ENCODE measurements at regions not wholly inside any gene's neighbourhood (a gene's known extent, or its start where the extent isn't known, plus 50 kb on each side); places are given as distances from the start of the nearest gene placed in this dataset.

- no peaks in the 10 kb centered on the region for H3K9me3 ChIP-seq
- H3K4me3 ChIP-seq, result no peak overlapping the region
- ATAC-seq (ENCODE audit: low FRiP score in 2 of 2) (no peak), DNase-seq (no peak)
- H3K36me3 ChIP-seq, result no peaks in the 10 kb centered on the region
- TF ChIP-seq POLR2AphosphoS5 (IDR thresholded peaks at IDR 0.05) (no peak), EP300 (IDR thresholded peaks at IDR 0.05) (no peak), POLR2A (IDR thresholded peaks at IDR 0.05) (no peak)
- TF ChIP-seq, protein P1, sequence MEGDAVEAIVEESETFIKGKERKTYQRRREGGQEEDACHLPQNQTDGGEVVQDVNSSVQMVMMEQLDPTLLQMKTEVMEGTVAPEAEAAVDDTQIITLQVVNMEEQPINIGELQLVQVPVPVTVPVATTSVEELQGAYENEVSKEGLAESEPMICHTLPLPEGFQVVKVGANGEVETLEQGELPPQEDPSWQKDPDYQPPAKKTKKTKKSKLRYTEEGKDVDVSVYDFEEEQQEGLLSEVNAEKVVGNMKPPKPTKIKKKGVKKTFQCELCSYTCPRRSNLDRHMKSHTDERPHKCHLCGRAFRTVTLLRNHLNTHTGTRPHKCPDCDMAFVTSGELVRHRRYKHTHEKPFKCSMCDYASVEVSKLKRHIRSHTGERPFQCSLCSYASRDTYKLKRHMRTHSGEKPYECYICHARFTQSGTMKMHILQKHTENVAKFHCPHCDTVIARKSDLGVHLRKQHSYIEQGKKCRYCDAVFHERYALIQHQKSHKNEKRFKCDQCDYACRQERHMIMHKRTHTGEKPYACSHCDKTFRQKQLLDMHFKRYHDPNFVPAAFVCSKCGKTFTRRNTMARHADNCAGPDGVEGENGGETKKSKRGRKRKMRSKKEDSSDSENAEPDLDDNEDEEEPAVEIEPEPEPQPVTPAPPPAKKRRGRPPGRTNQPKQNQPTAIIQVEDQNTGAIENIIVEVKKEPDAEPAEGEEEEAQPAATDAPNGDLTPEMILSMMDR (IDR thresholded peaks at IDR 0.05), result no peak
- H3K27ac ChIP-seq, result no peak overlapping the region
- WGBS, 2 donors, result 85 to 91% methylated on average over 1 of the region's 1 CpG
- no peaks in the 10 kb centered on the region for H3K27me3 ChIP-seq
- peaks cover 0 to 5% (median 1%) of the 10 kb centered on the region in 4 donors for H3K4me1 ChIP-seq
Observed at GRCh38 chr14:85418721-85419120, 111.2 kb upstream of the FLRT2 start.

DNA sequence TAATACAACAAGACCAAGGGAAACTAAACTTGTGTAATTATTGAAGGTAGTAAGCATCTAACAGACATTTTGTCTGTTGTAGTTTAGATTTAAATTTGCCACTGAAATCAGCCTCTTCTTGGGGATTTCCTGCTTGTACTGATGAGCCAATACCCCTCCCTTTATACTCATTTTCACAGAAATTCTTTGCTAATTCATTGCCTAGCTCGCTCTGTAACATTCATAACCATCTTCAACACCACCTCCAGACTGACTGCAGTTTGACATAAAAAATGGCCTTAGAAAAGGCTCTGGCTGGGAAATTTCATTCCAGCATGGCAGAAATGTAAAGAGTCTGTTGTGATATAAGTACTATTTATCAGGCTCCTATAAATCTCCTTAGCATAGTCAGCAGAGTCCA is 109.7 kb upstream of the FLRT2 start:
- TF ChIP-seq, protein P1 (IDR thresholded peaks at IDR 0.05), result no peak
- no peaks in the 10 kb centered on the region for H3K27me3 ChIP-seq
- DNase-seq (no peak), ATAC-seq (ENCODE audit: low FRiP score in 2 of 2) (no peak)
- H3K4me3 ChIP-seq, result no peak overlapping the region
- no peaks in the 10 kb centered on the region for H3K9me3 ChIP-seq
- H3K36me3 ChIP-seq, result no peaks in the 10 kb centered on the region
- WGBS, 2 donors, result 83 to 92% methylated on average over 1 of the region's 1 CpG
- no peak overlapping the region for H3K27ac ChIP-seq
- H3K4me1 ChIP-seq, result peaks cover 0 to 5% (median 1%) of the 10 kb centered on the region in 4 donors

DNA sequence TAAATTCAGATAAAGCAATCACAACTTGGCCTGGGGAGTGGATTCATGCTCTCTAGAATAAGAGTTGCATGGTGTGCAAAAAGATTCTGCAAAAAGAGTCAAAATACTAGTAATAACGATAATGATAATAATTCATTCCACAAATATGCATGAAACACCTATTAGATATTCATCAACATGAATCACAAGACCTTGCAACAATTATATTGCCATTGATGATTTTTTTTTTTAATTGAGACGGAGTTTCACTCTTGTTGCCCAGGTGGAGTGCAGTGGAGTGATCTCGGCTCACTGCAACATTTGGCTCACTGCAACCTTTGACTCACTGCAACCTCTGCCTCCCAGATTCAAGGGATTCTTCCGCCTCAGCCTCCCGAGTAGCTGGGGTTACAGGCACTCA is 109.2 kb upstream of the FLRT2 start:
- no peaks in the 10 kb centered on the region for H3K27me3 ChIP-seq
- H3K4me3 ChIP-seq, result no peak overlapping the region
- H3K36me3 ChIP-seq, result no peaks in the 10 kb centered on the region
- H3K4me1 ChIP-seq, result peaks cover 0 to 5% (median 1%) of the 10 kb centered on the region in 4 donors
- WGBS, 2 donors, result 94 to 96% methylated on average over 5 of the region's 5 CpGs
- no peaks in the 10 kb centered on the region for H3K9me3 ChIP-seq
- TF ChIP-seq, protein P1 (IDR thresholded peaks at IDR 0.05), result no peak
- TF ChIP-seq EP300 (IDR thresholded peaks at IDR 0.05) (no peak), POLR2A (IDR thresholded peaks at IDR 0.05) (no peak), POLR2AphosphoS5 (IDR thresholded peaks at IDR 0.05) (no peak)
- no peak overlapping the region for H3K27ac ChIP-seq
- DNase-seq (no peak), ATAC-seq (ENCODE audit: low FRiP score in 2 of 2) (no peak)

- H3K27me3 ChIP-seq, result no peaks in the 10 kb centered on the region
- peaks cover 0 to 5% (median 1%) of the 10 kb centered on the region in 4 donors for H3K4me1 ChIP-seq
- ATAC-seq (ENCODE audit: low FRiP score in 2 of 2) (peak in 1 of 2 donors; percentile 79), DNase-seq (no peak)
- no peak overlapping the region for H3K27ac ChIP-seq
- WGBS, 2 donors, result 93 to 96% methylated on average over 3 of the region's 3 CpGs
- no peak for TF ChIP-seq EP300 (IDR thresholded peaks at IDR 0.05)
- no peak overlapping the region for H3K4me3 ChIP-seq
- no peaks in the 10 kb centered on the region for H3K9me3 ChIP-seq
- H3K36me3 ChIP-seq, result no peaks in the 10 kb centered on the region
Observed at GRCh38 chr14:85421186-85421877, 108.6 kb upstream of the FLRT2 start.

GRCh38 chr14:85423889-85424288 is 106.1 kb upstream of the FLRT2 start:
- TF ChIP-seq POLR2AphosphoS5 (IDR thresholded peaks at IDR 0.05), result no peak
- no peak for TF ChIP-seq POLR2A (IDR thresholded peaks at IDR 0.05)
- no peak for TF ChIP-seq EP300 (IDR thresholded peaks at IDR 0.05)
- TF ChIP-seq, protein P1 (IDR thresholded peaks at IDR 0.05), result no peak
- H3K27me3 ChIP-seq, result no peaks in the 10 kb centered on the region
- no peaks in the 10 kb centered on the region for H3K4me1 ChIP-seq
- H3K27ac ChIP-seq, result no peak overlapping the region
- DNase-seq, result no peak
- no peak for ATAC-seq (ENCODE audit: low FRiP score in 2 of 2)
- 86 to 98% methylated on average over 3 of the region's 3 CpGs for WGBS, 2 donors
- no peaks in the 10 kb centered on the region for H3K36me3 ChIP-seq
- H3K9me3 ChIP-seq, result no peaks in the 10 kb centered on the region
- H3K4me3 ChIP-seq, result no peak overlapping the region

Measured in upper lobe of left lung (tissue), 6 donors.